ENCODE measurements at regions not wholly inside any gene's neighbourhood (a gene's known extent, or its start where the extent isn't known, plus 50 kb on each side); places are given as distances from the start of the nearest gene placed in this dataset.

- TF ChIP-seq SIN3A (IDR thresholded peaks at IDR 0.05; ENCODE audit: borderline replicate concordance, insufficient read depth, low read depth, low read length) (no peak), TCF7L2 (IDR thresholded peaks at IDR 0.05; ENCODE audit: low read depth, low read length) (no peak), POLR2AphosphoS5 (IDR thresholded peaks at IDR 0.05; ENCODE audit: low read depth, low read length) (no peak), REST (IDR thresholded peaks at IDR 0.05; ENCODE audit: insufficient read depth in 1 of 2, low read depth in 2 of 2, low read length in 1 of 2) (no peak)
- TF ChIP-seq, protein P1, sequence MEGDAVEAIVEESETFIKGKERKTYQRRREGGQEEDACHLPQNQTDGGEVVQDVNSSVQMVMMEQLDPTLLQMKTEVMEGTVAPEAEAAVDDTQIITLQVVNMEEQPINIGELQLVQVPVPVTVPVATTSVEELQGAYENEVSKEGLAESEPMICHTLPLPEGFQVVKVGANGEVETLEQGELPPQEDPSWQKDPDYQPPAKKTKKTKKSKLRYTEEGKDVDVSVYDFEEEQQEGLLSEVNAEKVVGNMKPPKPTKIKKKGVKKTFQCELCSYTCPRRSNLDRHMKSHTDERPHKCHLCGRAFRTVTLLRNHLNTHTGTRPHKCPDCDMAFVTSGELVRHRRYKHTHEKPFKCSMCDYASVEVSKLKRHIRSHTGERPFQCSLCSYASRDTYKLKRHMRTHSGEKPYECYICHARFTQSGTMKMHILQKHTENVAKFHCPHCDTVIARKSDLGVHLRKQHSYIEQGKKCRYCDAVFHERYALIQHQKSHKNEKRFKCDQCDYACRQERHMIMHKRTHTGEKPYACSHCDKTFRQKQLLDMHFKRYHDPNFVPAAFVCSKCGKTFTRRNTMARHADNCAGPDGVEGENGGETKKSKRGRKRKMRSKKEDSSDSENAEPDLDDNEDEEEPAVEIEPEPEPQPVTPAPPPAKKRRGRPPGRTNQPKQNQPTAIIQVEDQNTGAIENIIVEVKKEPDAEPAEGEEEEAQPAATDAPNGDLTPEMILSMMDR (IDR thresholded peaks at IDR 0.05): no peak
- ChIA-PET CTCF (no interaction called here), POLR2A (no interaction called here)
- ATAC-seq (no peak), DNase-seq (ENCODE audit: low read depth, low spot score) (no peak)
- Histone ChIP-seq H3K27me3 (ENCODE audit: control insufficient read depth, insufficient read depth, low read length) (no peaks in the 10 kb centered on the region), H3K4me3 (ENCODE audit: low read depth in 2 of 2, low read length in 2 of 2) (no peak overlapping the region), H3K9me3 (ENCODE audit: control insufficient read depth, insufficient read depth, low read depth, low read length) (no peaks in the 10 kb centered on the region), H3K36me3 (ENCODE audit: control insufficient read depth, insufficient read depth, low read length) (no peaks in the 10 kb centered on the region), H3K4me1 (ENCODE audit: control insufficient read depth, insufficient read depth, low read length) (no peaks in the 10 kb centered on the region), H3K27ac (ENCODE audit: low read length) (no peak overlapping the region)
- intact Hi-C loops (cut with micrococcal nuclease; ENCODE audit: unreplicated experiment) (no loop called here), in situ Hi-C loops (cut with HindIII; ENCODE audit: low pct_unique_long_range_greater_than_20kb, low sequenced_read_pairs) (no loop called here)
- BruUV-seq (replicated peaks): no TSS peak
Measured at GRCh38 chr10:107898392-107898791, 733.9 kb upstream of the SORCS1 start.

DNA sequence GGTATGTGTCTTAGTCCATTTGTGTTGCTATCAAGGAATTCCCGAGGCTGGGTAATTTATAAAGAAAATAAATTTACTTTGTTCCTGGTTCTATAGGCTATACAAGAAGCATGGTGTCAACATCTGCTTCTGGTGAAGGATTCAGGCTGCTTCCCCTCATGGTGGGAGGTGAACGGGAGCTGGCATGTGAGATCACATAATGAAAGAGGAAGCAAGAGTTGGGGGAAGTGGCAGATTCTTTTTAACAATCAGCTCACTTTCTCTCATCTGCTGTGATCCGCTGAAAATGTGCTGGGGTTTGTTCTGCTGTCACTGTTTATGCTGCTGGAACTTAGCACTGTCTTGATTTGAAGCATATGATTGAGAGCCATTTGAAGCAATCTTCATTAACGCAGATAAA lies 730.0 kb upstream of the SORCS1 start:
- Histone ChIP-seq H3K36me3 (ENCODE audit: control insufficient read depth, insufficient read depth, low read length) (no peaks in the 10 kb centered on the region), H3K9me3 (ENCODE audit: control insufficient read depth, insufficient read depth, low read depth, low read length) (no peaks in the 10 kb centered on the region), H3K27me3 (ENCODE audit: control insufficient read depth, insufficient read depth, low read length) (no peaks in the 10 kb centered on the region), H3K27ac (ENCODE audit: low read length) (no peak overlapping the region), H3K4me3 (ENCODE audit: low read depth in 2 of 2, low read length in 2 of 2) (no peak overlapping the region), H3K4me1 (ENCODE audit: control insufficient read depth, insufficient read depth, low read length) (no peaks in the 10 kb centered on the region)
- no TSS peak for BruUV-seq (replicated peaks)
- intact Hi-C loops (cut with micrococcal nuclease; ENCODE audit: unreplicated experiment): no loop called here
- ATAC-seq (no peak), DNase-seq (ENCODE audit: low read depth, low spot score) (no peak)
- CTCF ChIA-PET: no interaction called here
- POLR2A ChIA-PET: no interaction called here
- no peak for TF ChIP-seq REST (IDR thresholded peaks at IDR 0.05; ENCODE audit: insufficient read depth in 1 of 2, low read depth in 2 of 2, low read length in 1 of 2)
- no peak for TF ChIP-seq POLR2AphosphoS5 (IDR thresholded peaks at IDR 0.05; ENCODE audit: low read depth, low read length)
- no peak for TF ChIP-seq TCF7L2 (IDR thresholded peaks at IDR 0.05; ENCODE audit: low read depth, low read length)
- no peak for TF ChIP-seq SIN3A (IDR thresholded peaks at IDR 0.05; ENCODE audit: borderline replicate concordance, insufficient read depth, low read depth, low read length)
- TF ChIP-seq, protein P1 (IDR thresholded peaks at IDR 0.05): no peak
- in situ Hi-C loops (cut with HindIII; ENCODE audit: low pct_unique_long_range_greater_than_20kb, low sequenced_read_pairs): no loop called here

Measured in Panc1 (cell line).